GM12872 (cell line): ENCODE measurements at regions not wholly inside any gene's neighbourhood (a gene's known extent, or its start where the extent isn't known, plus 50 kb on each side); places are given as distances from the start of the nearest gene placed in this dataset.

Experiments
- TF ChIP-seq, protein P1 (sequence below): IDR thresholded peaks from 3 replicates; pipeline ENCODE4 v1.5.1; 2011; ENCODE audit warnings: low read depth, mild to moderate bottlenecking, low read length, moderate library complexity; ENCODE audit not compliant: insufficient read depth

DNA sequence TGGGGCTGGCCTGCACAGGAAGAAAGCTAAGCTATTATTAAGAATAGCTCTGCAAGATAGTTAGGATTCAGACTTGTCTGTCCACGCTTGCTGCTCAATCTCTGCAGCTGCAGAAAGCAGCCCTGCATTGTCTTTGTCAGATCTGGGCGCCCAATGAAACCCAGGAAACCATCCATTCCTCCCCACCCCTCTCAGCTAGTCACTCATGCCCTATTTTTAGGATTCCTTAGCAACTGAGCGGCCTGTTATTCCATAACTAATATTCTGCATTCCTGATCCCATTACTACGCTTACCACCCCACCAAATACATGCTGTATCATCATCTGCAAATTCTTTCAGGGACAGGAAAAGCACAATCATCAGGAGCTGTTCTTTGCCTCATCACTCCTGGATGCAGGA lies 52.9 kb upstream of the APC start:
- TF ChIP-seq, protein P1, sequence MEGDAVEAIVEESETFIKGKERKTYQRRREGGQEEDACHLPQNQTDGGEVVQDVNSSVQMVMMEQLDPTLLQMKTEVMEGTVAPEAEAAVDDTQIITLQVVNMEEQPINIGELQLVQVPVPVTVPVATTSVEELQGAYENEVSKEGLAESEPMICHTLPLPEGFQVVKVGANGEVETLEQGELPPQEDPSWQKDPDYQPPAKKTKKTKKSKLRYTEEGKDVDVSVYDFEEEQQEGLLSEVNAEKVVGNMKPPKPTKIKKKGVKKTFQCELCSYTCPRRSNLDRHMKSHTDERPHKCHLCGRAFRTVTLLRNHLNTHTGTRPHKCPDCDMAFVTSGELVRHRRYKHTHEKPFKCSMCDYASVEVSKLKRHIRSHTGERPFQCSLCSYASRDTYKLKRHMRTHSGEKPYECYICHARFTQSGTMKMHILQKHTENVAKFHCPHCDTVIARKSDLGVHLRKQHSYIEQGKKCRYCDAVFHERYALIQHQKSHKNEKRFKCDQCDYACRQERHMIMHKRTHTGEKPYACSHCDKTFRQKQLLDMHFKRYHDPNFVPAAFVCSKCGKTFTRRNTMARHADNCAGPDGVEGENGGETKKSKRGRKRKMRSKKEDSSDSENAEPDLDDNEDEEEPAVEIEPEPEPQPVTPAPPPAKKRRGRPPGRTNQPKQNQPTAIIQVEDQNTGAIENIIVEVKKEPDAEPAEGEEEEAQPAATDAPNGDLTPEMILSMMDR = no peak

DNA sequence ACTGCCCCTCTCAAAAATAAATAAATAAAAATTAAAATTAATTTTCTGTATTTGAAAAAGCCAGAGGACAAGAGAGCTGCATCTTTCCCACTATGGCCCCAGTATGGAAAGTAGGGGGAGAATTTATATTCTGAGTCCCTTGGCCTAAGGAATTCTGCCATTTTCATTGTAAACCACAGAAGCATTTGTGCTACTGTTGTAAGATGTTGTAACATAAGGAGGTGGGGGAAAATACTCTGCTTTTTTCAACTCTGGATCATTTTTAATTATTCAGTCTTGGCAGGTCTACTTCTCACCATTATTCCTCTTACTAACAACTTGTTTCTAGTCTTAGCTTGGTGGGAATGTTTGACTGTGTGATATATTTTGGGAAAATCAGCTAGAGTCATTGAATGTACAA lies 52.3 kb upstream of the APC start:
- TF ChIP-seq, protein P1 = no peak

DNA sequence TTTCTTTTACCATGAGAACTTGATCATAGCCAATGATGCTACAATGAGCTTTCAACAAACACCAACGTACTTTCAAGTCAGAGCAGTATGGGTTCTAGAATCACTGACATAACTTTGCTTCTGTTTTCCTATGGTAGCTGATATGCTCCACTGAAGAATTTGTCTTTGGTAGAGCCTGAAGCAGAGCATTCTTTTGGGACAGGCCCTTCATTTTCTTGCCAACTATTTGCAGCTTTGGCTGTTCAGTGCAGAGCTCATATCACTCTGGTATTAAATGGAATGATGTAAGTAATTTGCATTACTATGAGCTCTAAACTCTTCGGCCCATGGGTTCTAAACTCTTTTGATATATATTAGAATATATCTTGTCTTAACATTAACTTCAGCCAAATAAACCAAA lies 51.8 kb upstream of the APC start:
- TF ChIP-seq, protein P1 = no peak

DNA sequence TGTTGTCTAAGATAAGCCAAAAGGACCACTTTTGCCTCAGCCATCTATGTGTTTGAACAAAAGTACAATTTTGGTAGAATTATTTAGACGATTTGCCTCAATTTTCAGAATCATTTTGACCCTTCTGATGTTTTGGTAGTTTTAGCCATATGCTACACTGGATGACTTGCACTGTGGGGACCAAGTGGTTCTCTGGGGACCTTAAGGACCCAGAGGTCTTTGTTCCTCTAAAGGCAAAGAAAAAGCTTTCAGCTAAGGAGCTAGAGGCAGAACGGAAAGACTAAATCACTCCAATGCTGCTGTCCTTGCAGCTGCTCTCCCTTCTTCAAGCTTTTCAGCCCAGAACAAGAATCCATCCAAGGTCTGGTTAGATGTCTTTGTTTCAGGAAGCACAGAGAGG lies 51.0 kb upstream of the APC start:
- TF ChIP-seq, protein P1 = no peak

DNA sequence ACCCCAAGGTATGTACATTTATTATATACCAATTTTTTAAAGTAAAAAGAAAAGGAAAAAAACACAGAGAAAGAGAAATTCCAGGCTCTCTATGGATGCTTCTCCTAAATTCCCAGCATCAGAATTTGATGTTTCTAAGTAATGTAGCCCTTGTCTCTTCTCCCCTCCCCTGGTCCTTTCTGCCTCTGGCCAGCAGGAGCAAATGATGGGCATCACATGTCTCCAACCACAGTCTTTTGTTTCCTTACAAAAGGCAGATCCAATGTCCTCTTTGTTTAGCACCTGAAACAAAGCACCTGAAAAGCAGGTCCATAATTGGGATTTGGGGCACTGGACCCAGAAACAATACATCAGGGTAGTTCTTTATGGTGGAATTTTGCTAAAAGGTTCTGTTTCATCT lies 50.4 kb upstream of the APC start:
- TF ChIP-seq, protein P1 = no peak
